Activated T-cell treated with anti-CD3 and anti-CD28 coated beads for 48 hours (primary cell): ENCODE measurements at regions not wholly inside any gene's neighbourhood (a gene's known extent, or its start where the extent isn't known, plus 50 kb on each side); places are given as distances from the start of the nearest gene placed in this dataset.
"Not testable (repeated sequence)": the region's sequence is repeated elsewhere in the genome, so short reads cannot be mapped to it uniquely, and the experiment has no call there.

Experiments used
- DNase-seq: peaks from one replicate; pipeline ENCODE4 v3.0.0-alpha.2; 2020; ENCODE audit warnings: low read depth

DNA sequence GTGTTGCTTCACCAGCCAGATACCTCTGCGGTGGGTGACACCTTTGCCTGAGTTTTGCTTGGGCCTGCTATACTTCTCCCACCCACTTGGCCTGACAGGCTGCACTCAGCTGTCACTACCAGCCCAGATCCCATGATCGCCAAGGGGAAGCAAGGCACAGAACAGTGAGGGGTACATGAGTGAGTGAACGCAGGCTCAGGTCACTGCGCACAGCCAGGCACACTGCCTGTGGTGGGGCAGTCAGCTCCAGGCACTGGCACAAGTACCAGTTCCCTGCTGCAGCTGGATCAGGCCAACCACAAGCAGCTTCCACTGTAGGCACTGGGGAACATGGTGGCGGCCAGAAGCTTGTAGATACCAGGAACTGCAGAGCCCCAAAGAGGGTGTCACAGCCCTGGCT, 441.9 kb upstream of the GRM3 start:
- DNase-seq = no peak

DNA sequence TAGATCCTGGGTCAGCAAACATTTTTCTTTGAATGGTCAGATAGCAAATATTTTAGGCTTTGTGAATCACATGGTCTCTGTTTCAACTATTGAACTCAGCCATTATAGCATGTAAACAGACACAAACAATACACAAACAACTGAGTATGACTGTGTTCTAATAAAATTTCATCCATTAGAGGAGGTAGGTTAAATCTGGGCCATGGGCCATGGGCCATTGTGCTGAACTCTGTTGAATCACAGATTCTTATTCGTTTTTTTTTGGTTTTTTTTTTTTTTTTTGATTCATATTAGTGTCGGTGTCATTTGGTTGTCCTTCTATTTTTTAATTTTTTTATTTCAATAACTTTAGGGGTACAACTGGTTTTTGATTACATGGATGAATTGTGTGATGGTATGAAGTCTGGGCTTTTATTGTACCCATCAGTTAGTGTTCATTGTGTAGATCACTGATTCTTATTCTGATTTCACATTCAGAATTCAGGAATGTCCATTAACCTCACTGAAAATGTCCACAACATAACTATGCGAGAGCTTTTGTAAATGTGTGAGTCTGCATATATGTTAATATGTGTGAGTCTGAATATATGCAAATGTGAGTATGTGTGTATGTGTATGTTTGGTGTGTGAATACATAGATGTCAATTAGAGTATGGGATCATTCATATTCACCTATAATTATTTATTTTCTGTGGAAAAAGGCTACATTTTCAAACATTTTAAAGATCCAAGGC, 443.7 kb upstream of the GRM3 start:
- no peak for DNase-seq

DNA sequence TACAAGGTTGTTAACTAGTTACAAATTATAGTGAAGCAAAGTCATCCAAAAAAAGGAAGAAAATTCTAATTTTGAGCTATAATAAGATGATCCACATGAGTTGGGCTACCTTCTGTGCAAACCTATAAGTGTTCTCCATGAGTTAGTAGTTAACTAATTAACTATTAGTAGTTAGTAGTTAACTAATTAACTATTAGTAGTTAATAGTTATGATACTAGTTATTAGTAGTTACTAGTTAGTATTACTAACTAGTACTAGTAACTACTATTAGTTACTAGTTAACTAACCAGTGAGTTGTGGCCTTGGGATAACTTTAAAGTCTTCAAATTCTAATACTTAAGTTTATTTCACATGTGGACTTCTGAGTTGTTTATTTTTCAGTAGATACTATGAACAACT, 453.4 kb upstream of the GRM3 start:
- no peak for DNase-seq

DNA sequence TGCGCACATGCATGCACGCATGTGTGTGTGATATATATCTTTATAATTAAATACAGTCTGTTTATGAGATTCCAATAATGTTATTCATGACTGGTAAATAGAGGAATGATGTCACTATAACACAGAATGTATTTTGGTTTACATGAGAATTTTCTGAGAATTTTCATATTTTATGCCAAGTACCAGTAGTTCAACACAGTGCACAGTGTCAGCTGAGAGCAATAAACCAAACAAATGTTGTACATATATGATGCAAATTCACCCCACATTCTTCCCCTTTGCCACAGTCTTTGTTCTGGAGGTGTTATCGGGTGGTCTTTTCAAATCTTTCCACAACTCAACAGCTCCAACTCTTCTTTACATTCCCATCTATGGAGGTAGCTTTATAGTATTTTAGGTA, 462.2 kb upstream of the GRM3 start:
- DNase-seq = no peak

DNA sequence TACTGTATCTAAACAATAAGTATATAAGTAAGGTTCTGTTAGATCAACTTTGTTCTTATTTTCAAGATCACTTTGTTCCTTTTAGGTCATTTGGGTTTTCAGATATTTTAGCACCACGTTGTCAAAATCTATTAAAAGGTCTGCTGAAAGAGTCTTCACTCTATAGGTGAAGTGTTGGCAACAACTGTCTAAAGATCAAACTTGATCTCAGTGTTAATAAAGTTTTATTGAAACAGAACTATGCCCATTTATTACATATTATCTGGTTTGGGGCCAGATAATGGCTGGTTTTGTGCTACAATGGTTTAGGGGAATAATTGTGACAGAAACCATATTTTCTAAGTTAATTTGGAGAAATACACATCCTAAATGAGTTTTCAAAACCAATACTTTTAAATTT, 478.9 kb upstream of the GRM3 start:
- DNase-seq = no peak

DNA sequence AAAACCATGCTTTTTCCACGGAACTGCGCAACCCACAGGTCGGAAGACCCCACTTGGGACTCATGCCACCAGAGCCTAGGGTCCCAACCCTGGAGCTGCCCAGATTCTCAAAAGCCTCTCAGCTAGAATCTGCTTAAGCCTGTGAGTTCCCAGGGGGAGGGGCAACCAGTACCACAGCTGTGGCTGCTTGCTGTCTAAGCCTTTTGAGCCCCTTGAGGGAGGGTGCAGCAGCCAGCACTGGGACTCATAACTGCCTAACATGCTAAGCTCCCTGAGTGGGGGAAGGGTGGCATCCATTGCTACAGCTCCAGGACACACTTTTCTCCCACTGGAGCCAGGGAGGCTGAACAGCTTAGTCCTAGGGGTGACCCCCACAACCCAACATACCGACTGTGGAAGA, 485.6 kb upstream of the GRM3 start:
- no peak for DNase-seq

DNA sequence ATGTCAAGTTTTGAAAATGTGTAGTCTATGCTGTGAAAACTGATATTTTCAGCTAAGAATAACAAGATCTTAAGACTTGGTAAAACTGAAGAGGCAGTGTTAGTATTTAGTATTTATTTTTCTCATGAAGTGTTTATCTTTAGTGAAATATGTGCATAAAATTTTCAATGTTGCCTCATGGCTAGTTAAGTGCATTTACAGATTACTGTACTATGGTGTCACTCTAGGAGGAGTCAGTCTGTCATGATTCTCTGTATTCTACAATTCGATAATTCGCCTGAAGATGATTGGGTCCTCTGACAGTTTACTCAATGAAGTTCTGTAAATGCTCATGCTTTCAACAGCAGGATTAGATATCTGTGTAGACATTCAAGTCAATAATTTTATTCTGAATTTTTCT, 488.1 kb upstream of the GRM3 start:
- DNase-seq = no peak

DNA sequence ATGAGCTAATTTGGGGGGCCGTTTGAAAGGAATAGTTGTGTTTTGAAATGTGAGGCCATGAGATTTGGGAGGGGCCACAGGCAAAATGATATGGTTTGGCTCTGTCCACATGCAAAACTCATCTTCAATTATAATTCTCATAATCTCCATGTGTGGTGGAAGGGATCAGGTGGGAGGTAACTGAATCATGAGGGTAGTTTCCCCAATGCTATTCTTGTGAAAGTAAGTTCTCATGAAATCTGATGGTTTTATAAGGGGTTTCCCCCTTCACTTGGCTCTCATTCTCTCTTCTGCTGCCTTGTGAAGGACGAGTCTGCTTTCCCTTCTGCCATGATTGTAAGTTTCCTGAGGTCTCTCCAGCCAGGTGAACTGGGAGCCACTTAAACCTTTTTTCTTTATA, 490.8 kb upstream of the GRM3 start:
- DNase-seq = no peak

DNA sequence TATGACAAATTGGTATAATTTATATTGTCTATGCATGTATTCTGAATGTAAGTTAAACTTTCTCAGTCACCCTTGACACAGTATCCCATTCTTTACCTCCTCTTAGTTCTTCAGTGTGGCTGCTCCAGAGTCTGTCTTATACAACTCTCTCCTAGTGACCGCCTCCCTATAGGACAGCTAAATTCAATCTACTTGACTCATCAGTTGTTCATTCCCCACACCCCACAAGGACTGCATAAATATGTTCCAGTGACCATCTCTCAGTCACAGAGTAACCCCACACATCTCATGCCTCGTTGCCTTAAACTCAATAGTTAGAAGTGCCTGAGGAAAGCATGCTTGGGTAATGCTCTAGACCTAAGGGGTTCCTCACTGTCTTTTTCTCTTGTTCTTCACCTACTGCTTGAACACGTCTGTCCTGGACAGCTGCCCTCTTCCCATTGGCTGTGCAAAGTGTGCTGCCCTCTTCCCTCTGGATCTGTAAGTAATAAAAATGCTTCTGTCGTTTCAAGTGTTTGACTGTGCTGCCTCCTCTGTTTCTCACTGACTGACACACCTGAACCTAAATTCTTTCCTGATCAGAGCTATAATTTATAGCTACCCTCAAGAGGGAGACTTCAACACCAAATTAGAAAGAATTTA, 494.6 kb upstream of the GRM3 start:
- no peak for DNase-seq

DNA sequence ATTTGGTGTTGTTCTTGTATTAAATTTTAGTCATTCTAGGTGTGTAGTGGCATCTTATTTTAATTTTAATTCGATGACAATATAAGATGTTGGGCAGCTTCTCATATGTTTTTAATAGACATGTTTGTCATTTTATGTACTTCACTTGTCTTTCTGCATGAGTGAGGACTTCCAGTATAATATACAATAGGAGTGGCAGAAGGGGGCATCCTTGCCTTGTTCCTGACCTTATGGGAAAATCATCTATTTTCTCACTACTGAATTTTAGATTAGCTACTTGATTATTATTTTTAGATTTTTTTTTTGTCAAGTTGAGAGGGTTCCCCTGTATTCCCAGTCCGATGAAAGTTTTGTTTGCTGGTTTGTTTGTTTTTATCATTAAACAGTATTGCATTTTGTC, 495.2 kb upstream of the GRM3 start:
- DNase-seq = no peak

DNA sequence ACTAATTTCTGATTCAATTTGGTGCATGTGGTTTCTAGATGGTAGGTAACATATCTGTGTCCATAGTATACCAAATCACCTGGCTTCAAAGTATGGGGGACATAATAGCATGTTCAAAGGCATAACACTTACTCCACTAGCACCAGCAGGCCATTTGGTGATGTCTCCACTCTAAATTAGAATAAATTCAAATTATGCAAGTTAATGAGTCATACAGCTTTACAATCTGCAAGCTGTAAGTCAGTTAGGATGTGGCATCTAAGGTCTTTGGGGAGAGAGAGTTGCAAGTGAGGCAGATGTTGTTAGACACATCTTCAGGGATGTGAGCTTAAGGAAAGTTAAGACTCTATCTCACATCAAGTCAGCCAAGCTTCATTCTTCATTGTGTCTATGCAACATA, 506.4 kb upstream of the GRM3 start:
- no peak for DNase-seq

DNA sequence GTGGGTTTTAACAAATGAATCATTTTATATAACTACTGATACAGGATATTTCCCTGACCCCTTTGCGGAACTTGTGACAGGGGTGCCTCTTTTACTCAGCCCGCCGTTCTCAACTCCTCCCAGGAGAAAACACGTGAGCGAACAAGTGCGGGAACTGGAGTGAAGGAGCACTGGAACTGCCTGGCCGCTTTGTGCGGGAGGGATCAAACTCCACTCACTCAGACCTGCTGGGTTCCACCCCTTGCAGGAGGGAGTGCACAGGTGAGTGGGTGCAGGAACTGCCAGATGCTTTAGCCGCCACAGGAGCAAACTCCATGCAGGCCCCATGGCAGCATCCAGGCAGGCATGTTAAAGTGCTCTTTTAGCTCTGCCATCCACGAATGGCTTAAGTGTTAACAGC, 513.4 kb upstream of the GRM3 start:
- DNase-seq = no peak

DNA sequence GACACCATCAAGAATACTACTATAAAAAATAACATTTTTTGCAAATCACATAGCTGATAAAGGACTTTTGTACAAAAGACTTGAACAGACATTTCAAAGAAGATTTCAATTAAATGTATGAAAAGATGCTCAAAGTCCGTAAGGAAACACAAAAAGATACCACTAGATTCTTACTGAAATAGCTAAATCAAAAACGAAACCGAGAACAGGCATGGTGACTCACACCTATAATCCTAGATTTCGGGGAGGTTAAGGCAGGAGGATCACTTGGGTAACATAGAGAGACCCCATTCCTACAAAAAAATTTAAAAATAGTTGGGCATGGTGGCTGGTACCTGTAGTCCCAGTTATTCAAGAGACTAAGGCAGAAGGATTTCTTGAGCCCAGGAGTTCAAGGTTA, 520.2 kb upstream of the GRM3 start:
- DNase-seq = no peak

DNA sequence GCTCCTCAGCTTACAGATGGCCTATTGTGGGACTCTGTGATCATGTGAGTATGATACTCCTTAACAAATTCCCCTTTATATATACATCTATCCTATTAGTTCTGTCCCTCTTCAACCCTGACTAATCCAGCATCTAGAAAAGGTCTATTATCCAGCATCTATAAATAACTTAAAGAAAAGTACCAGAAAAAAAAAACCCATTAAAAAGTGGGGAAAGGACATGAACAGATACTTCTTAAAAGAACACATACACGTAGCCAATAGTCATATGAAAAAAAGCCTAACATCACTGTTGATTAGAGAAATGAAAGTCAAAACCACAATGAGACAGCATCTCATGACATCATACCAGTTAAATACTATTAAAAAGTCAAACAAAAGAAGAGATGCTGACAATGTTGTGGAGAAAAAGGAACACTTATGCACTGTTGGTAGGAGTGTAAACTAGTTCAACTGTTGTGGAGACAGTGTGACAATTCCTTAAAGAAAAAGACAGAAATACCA, 549.5 kb upstream of the GRM3 start:
- DNase-seq = no peak

DNA sequence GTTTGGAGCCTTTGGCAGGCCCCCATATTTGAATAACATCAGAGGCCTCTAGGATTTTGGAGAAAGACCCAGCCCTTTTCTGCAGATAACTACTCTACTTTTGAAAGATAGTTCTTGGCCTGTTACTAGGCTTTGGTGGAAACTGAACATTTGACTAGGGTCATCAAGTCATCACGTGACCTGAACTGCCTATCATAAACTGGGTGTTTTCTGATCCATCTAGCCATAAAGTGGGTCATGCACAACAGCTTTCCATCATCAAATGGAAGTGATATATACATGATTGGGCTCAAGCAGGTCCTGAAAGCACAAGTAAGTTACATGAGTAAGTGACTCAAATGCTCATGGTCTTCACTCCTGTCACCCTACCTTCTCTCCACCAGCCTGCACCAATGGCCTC, 552.3 kb upstream of the GRM3 start:
- DNase-seq = no peak

DNA sequence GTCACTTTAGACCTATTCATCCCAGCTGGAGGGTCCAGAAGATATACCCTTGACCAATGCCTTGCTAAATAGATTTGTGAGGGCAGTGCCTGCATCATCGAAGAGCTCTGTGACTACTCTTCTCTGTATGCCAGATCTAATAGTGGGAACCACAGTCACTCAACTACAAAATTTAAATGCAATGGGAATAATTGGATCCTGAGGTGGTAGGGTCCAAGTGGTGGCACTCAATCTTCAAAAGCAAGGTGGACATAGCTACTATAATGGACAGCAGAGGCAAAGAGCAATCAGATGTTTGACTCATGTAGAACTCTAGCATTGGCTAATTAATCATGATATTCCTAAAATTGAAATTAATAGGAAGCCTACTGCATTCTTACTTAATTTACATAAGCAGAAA, 554.3 kb upstream of the GRM3 start:
- DNase-seq = no peak

DNA sequence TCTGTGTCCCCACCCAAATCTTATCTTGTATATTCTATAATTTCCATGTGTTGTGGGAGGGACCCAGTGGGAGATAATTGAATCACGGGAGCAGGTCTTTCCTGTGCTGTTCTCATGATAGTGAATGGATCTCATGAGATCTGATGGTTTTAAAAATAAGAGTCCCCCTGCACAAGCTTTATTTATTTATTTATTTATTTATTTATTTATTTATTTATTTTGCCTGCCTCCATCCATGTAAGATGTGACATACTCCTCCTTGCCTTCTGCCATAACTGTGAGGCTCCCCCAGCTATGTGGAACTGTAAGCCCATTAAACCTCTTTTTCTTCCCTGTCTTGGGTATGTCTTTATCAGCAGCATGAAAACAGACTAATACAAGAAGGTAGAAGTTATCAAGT, 579.1 kb upstream of the GRM3 start:
- DNase-seq = not testable (repeated sequence)

DNA sequence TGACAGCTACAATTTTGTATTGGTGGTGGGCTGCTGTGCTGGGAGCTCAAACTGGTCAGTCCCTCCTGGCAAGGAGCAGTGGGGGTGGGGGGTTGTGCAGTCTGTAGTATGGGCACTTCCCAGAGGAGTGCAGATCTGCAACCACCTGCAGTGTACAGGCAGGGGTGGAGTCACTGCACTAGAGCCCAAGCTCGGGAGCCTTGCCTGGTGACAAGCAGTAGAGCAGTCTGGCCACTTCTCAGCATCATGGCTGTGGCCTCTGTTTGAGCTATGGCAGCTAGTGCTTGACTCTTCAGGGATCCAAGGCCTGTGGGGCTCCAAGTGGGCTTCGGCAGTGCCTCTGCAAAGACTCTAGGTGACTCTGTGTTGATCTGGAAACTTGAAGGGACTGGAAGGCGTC, 585.1 kb upstream of the GRM3 start:
- no peak for DNase-seq

DNA sequence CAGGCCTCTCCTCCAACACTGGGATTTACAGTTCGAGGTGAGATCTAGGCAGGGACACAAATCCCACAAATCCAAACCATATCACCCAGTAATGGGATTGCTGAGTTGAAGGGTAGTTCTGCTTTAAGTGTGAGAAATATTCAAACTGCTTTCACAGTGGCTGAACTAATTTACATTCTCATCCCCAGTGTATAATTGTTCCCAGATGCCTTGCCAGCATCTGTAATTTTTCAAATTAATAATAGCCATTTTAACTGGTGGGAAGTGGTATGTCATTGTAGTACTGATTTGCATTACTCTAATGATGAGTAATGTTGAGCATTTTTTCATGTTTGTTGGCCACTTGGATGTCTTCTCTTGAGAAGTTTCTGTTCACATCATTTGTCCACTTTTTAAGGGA, 592.8 kb upstream of the GRM3 start:
- no peak for DNase-seq

DNA sequence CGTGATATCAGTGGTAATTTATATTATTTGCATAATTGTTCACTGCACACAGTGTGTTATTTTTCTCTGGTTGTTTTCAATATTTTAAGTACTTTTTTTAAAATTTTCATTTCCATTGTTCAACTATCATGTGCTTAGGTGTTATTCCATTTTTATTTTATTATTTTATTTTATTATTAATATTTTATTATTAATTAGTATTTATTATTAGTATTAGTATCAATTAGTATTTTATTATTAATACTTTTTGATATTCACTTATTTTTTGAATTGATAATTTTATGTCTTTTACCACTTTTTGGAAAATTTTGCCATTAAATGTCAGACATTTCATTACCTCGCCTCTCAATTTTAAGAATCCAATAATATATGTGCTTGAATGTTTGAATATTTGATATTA, 593.8 kb upstream of the GRM3 start:
- no peak for DNase-seq

DNA sequence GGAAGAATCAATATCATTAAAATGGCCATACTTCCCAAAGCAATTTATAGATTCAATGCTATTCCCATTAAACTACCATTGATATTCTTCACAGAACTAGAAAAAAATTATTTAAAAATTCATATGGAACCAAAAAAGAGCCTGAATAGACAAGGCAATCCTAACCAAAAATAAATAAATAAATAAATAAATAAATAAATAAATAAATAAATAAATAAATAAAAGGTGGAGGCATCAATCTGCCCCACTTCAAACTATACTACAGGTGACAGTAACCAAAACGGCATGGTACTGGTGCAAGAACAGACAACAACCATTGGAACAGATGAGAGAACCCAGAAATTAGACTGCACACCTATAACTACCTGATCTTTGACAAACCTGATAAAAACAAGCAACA, 598.5 kb upstream of the GRM3 start:
- not testable (repeated sequence) for DNase-seq

DNA sequence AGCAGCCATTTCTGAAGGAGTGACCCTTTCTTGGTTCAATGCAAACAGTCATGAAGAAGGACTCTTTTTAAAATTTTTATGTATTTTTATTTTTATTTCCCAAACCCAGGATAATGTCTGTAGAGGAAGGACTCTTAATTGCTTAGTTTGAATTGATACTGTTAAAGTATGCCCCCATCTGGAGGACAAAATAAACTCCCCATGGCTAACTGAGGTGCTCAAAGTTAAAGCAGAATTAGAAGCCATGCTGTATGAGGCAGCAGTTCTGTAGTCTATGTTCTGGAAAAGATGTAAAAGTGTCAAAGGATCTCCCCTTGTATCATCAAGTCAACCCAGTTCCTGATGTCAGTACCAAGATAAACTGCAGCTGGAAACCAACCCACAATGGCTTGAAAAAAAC, 617.9 kb upstream of the GRM3 start:
- no peak for DNase-seq

DNA sequence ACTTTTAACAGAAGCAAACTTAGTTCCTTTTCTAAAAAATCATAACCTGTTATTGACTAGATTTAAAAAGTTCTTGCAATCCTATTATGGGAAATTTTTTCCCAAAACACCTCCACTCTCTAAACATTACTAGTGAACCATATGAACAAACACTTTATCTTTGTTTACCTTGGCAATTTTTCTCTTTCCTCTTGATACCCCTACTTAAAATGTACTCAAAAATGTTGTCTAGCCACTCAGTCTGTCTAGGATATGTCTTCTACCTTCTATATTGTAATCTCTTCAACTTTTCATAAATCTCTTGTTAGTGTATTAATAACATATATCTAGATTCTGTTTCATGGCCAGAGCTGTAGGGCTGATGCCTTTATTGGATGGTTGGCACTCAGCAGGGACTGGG, 630.0 kb upstream of the GRM3 start:
- DNase-seq = no peak

DNA sequence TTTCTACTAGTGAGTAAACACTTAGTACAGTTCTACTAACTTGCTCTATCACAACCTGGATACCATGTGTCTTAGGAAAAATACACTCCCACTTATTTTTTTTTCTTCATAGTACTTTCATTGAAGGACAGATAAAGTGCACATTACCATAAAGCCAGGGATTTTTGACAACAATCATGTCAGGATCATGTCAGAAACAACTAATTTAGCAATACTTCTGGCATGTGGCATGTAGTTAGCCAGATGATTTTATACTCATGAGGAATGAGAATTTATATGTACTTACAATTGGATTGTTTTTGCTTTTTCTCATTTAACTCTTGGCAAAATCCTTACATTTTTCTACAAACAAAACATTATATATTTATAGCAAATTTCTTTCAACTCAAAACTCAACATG, 630.7 kb upstream of the GRM3 start:
- no peak for DNase-seq
